A673 (cell line): ENCODE measurements at regions not wholly inside any gene's neighbourhood (a gene's known extent, or its start where the extent isn't known, plus 50 kb on each side); places are given as distances from the start of the nearest gene placed in this dataset.

Experiments
- CTCF ChIP-seq: fragments of 300-800, 200-600 bp; sonication (generic); conservative IDR thresholded peaks from 2 replicates; pipeline ENCODE4 v1.5.1; 2017; ENCODE audit warnings: low read depth, mild to moderate bottlenecking, antibody characterized with exemption, low read length, moderate library complexity, mixed read lengths
- EZH2 ChIP-seq: fragments of 200-600 bp; sonication (generic); IDR thresholded peaks from 2 replicates; pipeline ENCODE4 v1.6.1; 2017; ENCODE audit warnings: borderline replicate concordance, low read depth, mild to moderate bottlenecking, mixed read lengths, antibody characterized with exemption, low read length; ENCODE audit not compliant: poor library complexity, severe bottlenecking

DNA sequence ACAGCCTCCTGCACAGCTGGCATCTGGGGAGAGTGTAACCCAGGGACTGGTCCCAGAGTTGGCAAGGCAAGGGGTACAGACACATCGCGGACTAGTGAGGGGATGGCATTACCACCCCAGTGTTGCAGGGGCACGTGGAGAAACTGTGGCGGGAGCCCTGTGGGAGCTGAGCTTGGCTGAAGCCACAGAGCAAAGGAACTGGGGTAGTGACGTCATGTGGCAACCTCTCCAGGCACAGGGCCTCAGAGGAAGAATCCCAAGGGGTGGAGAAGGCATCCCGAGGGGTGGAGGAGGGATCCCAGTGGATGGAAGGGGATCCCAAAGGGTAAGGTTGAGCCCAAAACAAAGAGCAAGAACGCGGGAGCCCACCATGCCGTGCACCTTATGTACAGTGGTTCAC is 70.1 kb downstream of the GSC start:
- TF ChIP-seq CTCF (no peak), EZH2 (no peak)
